Osteoblast (primary cell): ENCODE measurements at regions not wholly inside any gene's neighbourhood (a gene's known extent, or its start where the extent isn't known, plus 50 kb on each side); places are given as distances from the start of the nearest gene placed in this dataset.

Source experiments
- DNase-seq: peaks from one replicate; pipeline ENCODE4 v3.0.0; 2011; ENCODE audit warnings: low spot score, mixed read lengths; ENCODE audit not compliant: insufficient read length; ENCODE audit errors: missing footprints
- H2AFZ ChIP-seq: 2 replicates; pipeline ENCODE4 v1.6.0; 2011; ENCODE audit warnings: mild to moderate bottlenecking, low read length
- H3K27ac ChIP-seq: 2 replicates; pipeline ENCODE4 v1.5.1; 2011; ENCODE audit warnings: mild to moderate bottlenecking, low read depth, low read length, moderate library complexity
- H3K27me3 ChIP-seq: 2 replicates; pipeline ENCODE4 v1.6.0; 2012; ENCODE audit warnings: mild to moderate bottlenecking, control low read depth, inconsistent platforms, low read length, moderate library complexity; ENCODE audit not compliant: insufficient read depth
- H3K36me3 ChIP-seq: 2 replicates; pipeline ENCODE4 v1.5.1; 2011; ENCODE audit warnings: mild to moderate bottlenecking, low read length, control low read depth, moderate library complexity; ENCODE audit not compliant: insufficient read depth
- H3K4me1 ChIP-seq: 2 replicates; pipeline ENCODE4 v1.5.1; 2011; ENCODE audit warnings: mild to moderate bottlenecking, low read length, control low read depth, moderate library complexity; ENCODE audit not compliant: insufficient read depth
- H3K4me2 ChIP-seq: 2 replicates; pipeline ENCODE4 v1.6.0; 2011; ENCODE audit warnings: mild to moderate bottlenecking, low read length; ENCODE audit not compliant: insufficient read depth
- H3K4me3 ChIP-seq: fragments of 200-600 bp; sonication (generic); 3 replicates; pipeline ENCODE4 v1.5.1; 2012; ENCODE audit warnings: mild to moderate bottlenecking, low read length, inconsistent platforms; ENCODE audit not compliant: insufficient read depth
- H3K79me2 ChIP-seq: 2 replicates; pipeline ENCODE4 v1.6.0; 2012; ENCODE audit warnings: mild to moderate bottlenecking, low read length, control low read depth, inconsistent platforms; ENCODE audit not compliant: insufficient read depth
- H3K9me3 ChIP-seq: 2 replicates; pipeline ENCODE4 v1.5.1; 2011; ENCODE audit warnings: low read depth, low read length, control low read depth
- H4K20me1 ChIP-seq: 2 replicates; pipeline ENCODE4 v1.6.0; 2012; ENCODE audit warnings: mild to moderate bottlenecking, low read length, control low read depth; ENCODE audit not compliant: insufficient read depth
- CTCF ChIP-seq: IDR thresholded peaks from 2 replicates; pipeline ENCODE4 v1.5.1; 2011; ENCODE audit warnings: mild to moderate bottlenecking, low read depth, low read length, moderate library complexity; ENCODE audit errors: extremely low read depth

GRCh38 chr2:145020694-145021093 is 500.8 kb upstream of the ZEB2 start:
- no peaks in the 10 kb centered on the region for H3K9me3 ChIP-seq
- no peak for DNase-seq
- no peaks in the 10 kb centered on the region for H3K27me3 ChIP-seq
- H4K20me1 ChIP-seq = no peaks in the 10 kb centered on the region
- no peaks in the 10 kb centered on the region for H3K36me3 ChIP-seq
- H3K4me1 ChIP-seq = peaks cover 42% of the 10 kb centered on the region
- no peak overlapping the region for H2AFZ ChIP-seq
- TF ChIP-seq CTCF = no peak
- no peak overlapping the region for H3K4me2 ChIP-seq
- H3K27ac ChIP-seq = peak overlapping the region; percentile 99
- peaks cover 11% of the 10 kb centered on the region for H3K79me2 ChIP-seq
- no peak overlapping the region for H3K4me3 ChIP-seq

GRCh38 chr2:145020139-145020538 is 500.2 kb upstream of the ZEB2 start:
- no peaks in the 10 kb centered on the region for H3K9me3 ChIP-seq
- H3K27me3 ChIP-seq = no peaks in the 10 kb centered on the region
- no peak overlapping the region for H3K4me3 ChIP-seq
- no peak for TF ChIP-seq CTCF
- peaks cover 7% of the 10 kb centered on the region for H3K79me2 ChIP-seq
- H4K20me1 ChIP-seq = no peaks in the 10 kb centered on the region
- peak overlapping the region; percentile 2 for H3K27ac ChIP-seq
- peaks cover 40% of the 10 kb centered on the region for H3K4me1 ChIP-seq
- no peak overlapping the region for H2AFZ ChIP-seq
- no peak overlapping the region for H3K4me2 ChIP-seq
- no peaks in the 10 kb centered on the region for H3K36me3 ChIP-seq
- DNase-seq = no peak

GRCh38 chr2:145018502-145018901 is 498.6 kb upstream of the ZEB2 start:
- no peak overlapping the region for H2AFZ ChIP-seq
- DNase-seq = no peak
- H3K4me1 ChIP-seq = peaks cover 30% of the 10 kb centered on the region
- no peak for TF ChIP-seq CTCF
- H3K36me3 ChIP-seq = no peaks in the 10 kb centered on the region
- no peak overlapping the region for H3K27ac ChIP-seq
- no peaks in the 10 kb centered on the region for H3K27me3 ChIP-seq
- H3K4me3 ChIP-seq = no peak overlapping the region
- H3K9me3 ChIP-seq = no peaks in the 10 kb centered on the region
- H4K20me1 ChIP-seq = no peaks in the 10 kb centered on the region
- H3K79me2 ChIP-seq = no peaks in the 10 kb centered on the region
- H3K4me2 ChIP-seq = no peak overlapping the region

- no peak for DNase-seq
- no peaks in the 10 kb centered on the region for H4K20me1 ChIP-seq
- TF ChIP-seq CTCF = no peak
- no peaks in the 10 kb centered on the region for H3K36me3 ChIP-seq
- no peak overlapping the region for H3K4me3 ChIP-seq
- H2AFZ ChIP-seq = no peak overlapping the region
- no peak overlapping the region for H3K27ac ChIP-seq
- no peaks in the 10 kb centered on the region for H3K27me3 ChIP-seq
- H3K79me2 ChIP-seq = no peaks in the 10 kb centered on the region
- H3K4me1 ChIP-seq = peaks cover 30% of the 10 kb centered on the region
- H3K4me2 ChIP-seq = no peak overlapping the region
- no peaks in the 10 kb centered on the region for H3K9me3 ChIP-seq
Measured at GRCh38 chr2:145017149-145017548, 497.2 kb upstream of the ZEB2 start.
